HepG2 (cell line): ENCODE measurements at regions not wholly inside any gene's neighbourhood (a gene's known extent, or its start where the extent isn't known, plus 50 kb on each side); places are given as distances from the start of the nearest gene placed in this dataset.

ENCODE experiments used
- ATAC-seq: fragments of 200-7000 bp; cut with Tn5 transposase; 3 replicates; pipeline ENCODE4 v1.9.1; 2020; ENCODE audit warnings: mild to moderate bottlenecking, moderate library complexity
- BruUV-seq: library from RNA; stranded (reverse); fragments of 400-500 nt; replicated peaks from 2 replicates; lab custom pipeline; 2021; lab: Mats Ljungman, UMichigan
- CTCF ChIA-PET: fragments of 300-600 bp; formaldehyde crosslinking; extraction: SDS; loops from one replicate; lab custom pipeline; 2021; ENCODE audit warnings: low total read pairs, inconsistent platforms, low intra/inter-chr PET ratio; lab: Yijun Ruan, JAX
- POLR2A ChIA-PET: fragments of 350-600 bp; sonication (Branson Sonifier 250); formaldehyde crosslinking; loops from one replicate; lab custom pipeline; 2020; ENCODE audit warnings: antibody characterized with exemption, inconsistent platforms; lab: Yijun Ruan, JAX
- DNase-seq: peaks from one replicate; pipeline ENCODE4 v3.0.0-alpha.2; 2015; ENCODE audit warnings: low spot score
- FAIRE-seq: peaks from 3 replicates; lab custom pipeline; 2011; peaks lifted over from hg19 to GRCh38; lab: Jason Lieb, UNC
- H2AFZ ChIP-seq: one replicate; pipeline ENCODE4 v1.6.1; 2011; ENCODE audit warnings: low read length, inconsistent platforms
- H3K27ac ChIP-seq: fragments of 300-600 bp; 3 replicates; pipeline ENCODE4 v1.8.0; 2011; ENCODE audit warnings: mixed run types, mild to moderate bottlenecking, mixed read lengths, low read length, inconsistent platforms; ENCODE audit not compliant: insufficient read depth; ENCODE audit errors: extremely low read length
- H3K27me3 ChIP-seq, 2 experiments: fragments of 200-600 bp in 1 of 2; 2 replicates in 1 of 2; 3 replicates in 1 of 2; pipeline versions ENCODE4 v1.6.0 to v1.8.0; 2011; ENCODE audit warnings: low read length in 2 of 2, mild to moderate bottlenecking in 2 of 2, moderate library complexity in 2 of 2, inconsistent platforms in 1 of 2; ENCODE audit not compliant: insufficient read depth in 2 of 2, control insufficient read depth in 1 of 2
- H3K36me3 ChIP-seq, 2 experiments: fragments of 200-600 bp in 1 of 2; replicated peaks in 1 of 2; 2 replicates in 1 of 2; 3 replicates in 1 of 2; pipeline versions ENCODE4 v1.5.1 to v1.8.0; 2011; ENCODE audit warnings: low read length in 2 of 2, inconsistent platforms in 1 of 2; ENCODE audit not compliant: insufficient read depth in 2 of 2, control insufficient read depth in 1 of 2
- H3K4me1 ChIP-seq: 2 replicates; pipeline ENCODE4 v1.5.1; 2012; ENCODE audit warnings: low read length, inconsistent platforms; ENCODE audit not compliant: insufficient read depth
- H3K4me2 ChIP-seq: 2 replicates; pipeline ENCODE4 v1.6.0; 2011; ENCODE audit warnings: low read depth, low read length, inconsistent platforms
- H3K4me3 ChIP-seq, 3 experiments: fragments of 200-600 bp in 1 of 3; sonication (generic), shearing (Covaris generic) in 1 of 3; replicated peaks in 1 of 3; 2 replicates each; pipeline ENCODE4 v1.5.1; 2011 to 2016; ENCODE audit warnings: low read length in 3 of 3, inconsistent platforms in 2 of 3, low read depth in 2 of 3, mild to moderate bottlenecking in 2 of 3, control low read depth in 1 of 3, mixed read lengths in 1 of 3; ENCODE audit not compliant: insufficient read depth in 1 of 3
- H3K79me2 ChIP-seq: one replicate; pipeline ENCODE4 v1.6.1; 2011; ENCODE audit warnings: low read length, inconsistent platforms; ENCODE audit not compliant: insufficient read depth
- H3K9ac ChIP-seq: 2 replicates; pipeline ENCODE4 v1.6.0; 2011; ENCODE audit warnings: mild to moderate bottlenecking, low read depth, low read length, inconsistent platforms; ENCODE audit not compliant: insufficient read depth
- H3K9me3 ChIP-seq: 2 replicates; pipeline ENCODE4 v1.5.1; 2012; ENCODE audit warnings: mild to moderate bottlenecking, low read length
- H4K20me1 ChIP-seq: 2 replicates; pipeline ENCODE4 v1.6.0; 2011; ENCODE audit warnings: inconsistent platforms, mild to moderate bottlenecking, low read length, moderate library complexity; ENCODE audit not compliant: insufficient read depth
- NCOR1 ChIP-seq: fragments of 200-600 bp; sonication (generic); IDR thresholded peaks from 2 replicates; pipeline ENCODE4 v1.7.0; 2017; ENCODE audit warnings: antibody characterized with exemption, low read length, borderline replicate concordance
- SNRNP70 ChIP-seq: fragments of 200-400 bp; formaldehyde crosslinking; IDR thresholded peaks from 2 replicates; pipeline ENCODE4 v1.6.1; 2017; ENCODE audit warnings: mild to moderate bottlenecking, low read depth, low read length, moderate library complexity
- SUZ12 ChIP-seq: fragments of 150-350 bp; IDR thresholded peaks from 2 replicates; pipeline ENCODE4 v1.6.1; 2014; ENCODE audit warnings: low read depth, low read length
- WGBS: methylation state at CpG from one replicate; pipeline ENCODE4 v1.1.6; 2017; ENCODE audit warnings: low lambda C conversion rate; 5-methylcytosine and 5-hydroxymethylcytosine counted together
- in situ Hi-C: cut with HindIII; loops from 2 replicates; pipeline ENCODE4 v1.10.0; 2017; ENCODE audit warnings: low pct_unique_long_range_greater_than_20kb; ENCODE audit not compliant: extremely low pct_ligation_motif_present
- intact Hi-C: fragments of 100-400 bp; cut with micrococcal nuclease; formaldehyde crosslinking; loops from one replicate; pipeline ENCODE4 v1.10.0; 2022; ENCODE audit not compliant: unreplicated experiment
- TF ChIP-seq, protein P1 (sequence below): IDR thresholded peaks from 2 replicates; pipeline ENCODE4 v1.6.1; 2016; ENCODE audit warnings: missing compliant biosample characterization, missing genetic modification reagents, borderline replicate concordance
- TF ChIP-seq, protein P2 (sequence below): sonication (generic); formaldehyde crosslinking; IDR thresholded peaks from 2 replicates; pipeline ENCODE4 v1.5.0; 2020; ENCODE audit warnings: mild to moderate bottlenecking, missing genetic modification reagents

DNA sequence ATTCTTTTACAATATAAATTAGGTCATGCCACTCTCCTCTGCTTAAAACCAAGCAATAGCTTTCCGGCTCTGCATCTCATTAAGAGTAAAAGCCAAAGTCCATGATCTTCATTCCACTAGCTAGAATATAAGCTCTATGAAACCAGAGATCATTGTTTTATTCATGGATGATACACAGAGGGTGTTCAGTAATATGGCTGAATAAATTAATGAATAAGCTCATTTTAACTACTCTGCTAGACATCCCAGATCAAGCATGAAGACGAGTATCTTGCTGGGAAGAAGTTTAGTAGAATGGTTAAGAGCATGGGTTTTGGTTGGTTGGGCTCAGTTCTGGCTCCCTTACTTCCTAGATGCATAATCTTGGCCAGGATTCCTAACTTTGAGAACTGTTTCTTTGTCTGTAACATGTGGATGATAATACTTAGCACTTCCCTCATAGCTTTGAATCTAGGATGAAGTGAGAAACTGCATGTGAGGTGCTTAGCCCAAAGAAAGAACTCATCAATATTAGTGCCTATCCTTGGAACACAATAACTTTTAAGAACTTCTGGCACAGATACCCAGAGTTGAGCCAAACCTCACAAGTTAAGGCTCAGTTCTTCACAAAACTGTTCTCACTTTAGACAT lies 106.8 kb downstream of the MSX2 start:
- H4K20me1 ChIP-seq = no peaks in the 10 kb centered on the region
- no peak overlapping the region for H3K4me2 ChIP-seq
- H3K27ac ChIP-seq = no peak overlapping the region
- H2AFZ ChIP-seq = no peak overlapping the region
- ATAC-seq (no peak), DNase-seq (no peak), FAIRE-seq (no peak)
- no peaks in the 10 kb centered on the region for H3K79me2 ChIP-seq
- H3K27me3 ChIP-seq = 0 out of 5 replicates have a peak, but pooled peaks cover 0 to 3% of the 10 kb centered on the region in 2 experiments
- no peaks in the 10 kb centered on the region for H3K36me3 ChIP-seq
- TF ChIP-seq SUZ12 = no peak
- TF ChIP-seq SNRNP70 = no peak
- no peak for TF ChIP-seq NCOR1
- TF ChIP-seq, protein P1, sequence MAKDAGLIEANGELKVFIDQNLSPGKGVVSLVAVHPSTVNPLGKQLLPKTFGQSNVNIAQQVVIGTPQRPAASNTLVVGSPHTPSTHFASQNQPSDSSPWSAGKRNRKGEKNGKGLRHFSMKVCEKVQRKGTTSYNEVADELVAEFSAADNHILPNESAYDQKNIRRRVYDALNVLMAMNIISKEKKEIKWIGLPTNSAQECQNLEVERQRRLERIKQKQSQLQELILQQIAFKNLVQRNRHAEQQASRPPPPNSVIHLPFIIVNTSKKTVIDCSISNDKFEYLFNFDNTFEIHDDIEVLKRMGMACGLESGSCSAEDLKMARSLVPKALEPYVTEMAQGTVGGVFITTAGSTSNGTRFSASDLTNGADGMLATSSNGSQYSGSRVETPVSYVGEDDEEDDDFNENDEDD (CRISPR knock-in tag) = no peak
- TF ChIP-seq, protein P2, sequence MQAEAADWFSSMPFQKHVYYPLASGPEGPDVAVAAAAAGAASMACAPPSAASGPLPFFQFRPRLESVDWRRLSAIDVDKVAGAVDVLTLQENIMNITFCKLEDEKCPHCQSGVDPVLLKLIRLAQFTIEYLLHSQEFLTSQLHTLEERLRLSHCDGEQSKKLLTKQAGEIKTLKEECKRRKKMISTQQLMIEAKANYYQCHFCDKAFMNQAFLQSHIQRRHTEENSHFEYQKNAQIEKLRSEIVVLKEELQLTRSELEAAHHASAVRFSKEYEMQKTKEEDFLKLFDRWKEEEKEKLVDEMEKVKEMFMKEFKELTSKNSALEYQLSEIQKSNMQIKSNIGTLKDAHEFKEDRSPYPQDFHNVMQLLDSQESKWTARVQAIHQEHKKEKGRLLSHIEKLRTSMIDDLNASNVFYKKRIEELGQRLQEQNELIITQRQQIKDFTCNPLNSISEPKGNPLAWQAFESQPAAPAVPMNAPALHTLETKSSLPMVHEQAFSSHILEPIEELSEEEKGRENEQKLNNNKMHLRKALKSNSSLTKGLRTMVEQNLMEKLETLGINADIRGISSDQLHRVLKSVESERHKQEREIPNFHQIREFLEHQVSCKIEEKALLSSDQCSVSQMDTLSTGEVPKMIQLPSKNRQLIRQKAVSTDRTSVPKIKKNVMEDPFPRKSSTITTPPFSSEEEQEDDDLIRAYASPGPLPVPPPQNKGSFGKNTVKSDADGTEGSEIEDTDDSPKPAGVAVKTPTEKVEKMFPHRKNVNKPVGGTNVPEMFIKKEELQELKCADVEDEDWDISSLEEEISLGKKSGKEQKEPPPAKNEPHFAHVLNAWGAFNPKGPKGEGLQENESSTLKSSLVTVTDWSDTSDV (CRISPR knock-in tag) = no peak
- intact Hi-C loops = no loop called here
- no peaks in the 10 kb centered on the region for H3K9me3 ChIP-seq
- no TSS peak for BruUV-seq
- no peak overlapping the region for H3K4me3 ChIP-seq
- ChIA-PET POLR2A (no interaction called here), CTCF (no interaction called here)
- WGBS = 0% methylated on average over 2 of the region's 2 CpGs
- no peak overlapping the region for H3K9ac ChIP-seq
- in situ Hi-C loops = no loop called here
- H3K4me1 ChIP-seq = no peaks in the 10 kb centered on the region
